CD4-positive, alpha-beta T cell treated with Interleukin-1 beta for 1 hour (primary cell): ENCODE measurements at regions not wholly inside any gene's neighbourhood (a gene's known extent, or its start where the extent isn't known, plus 50 kb on each side); places are given as distances from the start of the nearest gene placed in this dataset.
"Not testable (repeated sequence)": the region's sequence is repeated elsewhere in the genome, so short reads cannot be mapped to it uniquely, and the experiment has no call there.

Experiments
- DNase-seq, 2 donors: peaks; one replicate each; pipeline ENCODE4 v3.0.0-alpha.2; 2020 to 2022

GRCh38 chr18:70553245-70553935, 264.5 kb downstream of the SOCS6 start:
- peak; percentile 3 to 17 for DNase-seq

- no peak for DNase-seq
These were observed 247.7 kb downstream of the SOCS6 start for GRCh38 chr18:70536370-70537062.

DNA sequence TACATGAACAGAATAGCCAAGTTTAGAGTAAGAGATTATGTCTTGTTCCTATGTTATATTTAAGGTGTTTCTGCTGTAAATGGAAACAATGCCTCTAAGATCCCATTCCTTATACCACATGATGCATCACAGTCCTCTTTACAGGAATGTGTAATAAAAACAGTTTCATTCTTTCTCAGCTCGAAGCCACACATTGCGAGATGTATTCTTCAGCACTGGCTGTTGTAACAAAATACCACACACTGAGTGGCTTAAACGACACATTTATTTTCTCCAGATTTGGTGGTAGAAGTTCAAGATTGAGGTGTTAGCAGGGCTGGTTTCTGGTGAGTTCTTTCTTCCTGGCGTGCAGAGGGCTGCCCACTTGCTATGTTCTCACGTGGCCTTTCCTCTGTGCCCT, 246.2 kb downstream of the SOCS6 start:
- no peak for DNase-seq

- not testable (repeated sequence) for DNase-seq
These were observed 236.5 kb downstream of the SOCS6 start for GRCh38 chr18:70525322-70525721.

GRCh38 chr18:70523792-70524182, 234.9 kb downstream of the SOCS6 start:
- DNase-seq = no peak

GRCh38 chr18:70523035-70523791, 234.4 kb downstream of the SOCS6 start:
- no peak for DNase-seq

DNA sequence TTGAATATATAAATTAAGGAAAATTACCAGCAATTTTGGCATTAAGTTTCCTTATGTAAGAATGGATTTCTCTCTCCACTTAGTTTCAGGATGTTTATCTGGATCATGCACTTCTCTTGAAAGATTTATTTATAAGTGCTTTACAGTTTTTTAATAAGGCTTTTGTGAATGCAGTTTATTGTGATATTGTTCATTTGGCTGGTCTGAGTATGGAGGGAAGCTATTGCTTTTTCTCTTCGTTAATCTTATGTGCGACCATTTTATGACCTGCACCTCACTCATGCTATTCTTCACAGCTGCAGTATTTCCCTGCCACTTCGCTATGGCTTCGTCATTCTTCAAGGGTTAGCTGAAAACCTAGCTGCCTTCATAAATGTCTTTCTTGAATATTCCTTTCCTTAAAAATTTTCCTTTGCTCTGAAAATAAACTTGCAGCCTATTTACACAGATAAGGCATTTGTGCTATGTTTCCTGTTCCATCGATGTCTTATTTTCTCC, 233.4 kb downstream of the SOCS6 start:
- DNase-seq = no peak

DNA sequence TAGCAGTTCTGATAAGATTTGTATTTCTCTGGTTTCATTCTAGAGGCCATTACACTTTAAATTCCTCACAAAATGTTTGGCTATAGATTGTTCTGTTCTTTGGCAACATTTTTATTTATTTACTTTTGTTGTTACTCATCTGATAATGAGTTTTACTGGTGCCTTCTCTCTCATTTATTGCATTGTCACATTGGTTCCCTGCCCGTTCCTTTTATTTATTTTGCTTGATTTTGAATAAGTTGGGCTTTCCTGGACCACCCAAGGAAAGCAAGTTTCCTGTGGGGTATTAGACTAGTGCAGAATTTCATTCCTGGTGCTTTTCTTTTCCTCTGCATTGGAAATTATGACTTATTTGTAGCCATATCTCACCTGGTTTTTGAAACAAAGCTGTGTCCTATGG, 232.0 kb downstream of the SOCS6 start:
- no peak for DNase-seq

DNA sequence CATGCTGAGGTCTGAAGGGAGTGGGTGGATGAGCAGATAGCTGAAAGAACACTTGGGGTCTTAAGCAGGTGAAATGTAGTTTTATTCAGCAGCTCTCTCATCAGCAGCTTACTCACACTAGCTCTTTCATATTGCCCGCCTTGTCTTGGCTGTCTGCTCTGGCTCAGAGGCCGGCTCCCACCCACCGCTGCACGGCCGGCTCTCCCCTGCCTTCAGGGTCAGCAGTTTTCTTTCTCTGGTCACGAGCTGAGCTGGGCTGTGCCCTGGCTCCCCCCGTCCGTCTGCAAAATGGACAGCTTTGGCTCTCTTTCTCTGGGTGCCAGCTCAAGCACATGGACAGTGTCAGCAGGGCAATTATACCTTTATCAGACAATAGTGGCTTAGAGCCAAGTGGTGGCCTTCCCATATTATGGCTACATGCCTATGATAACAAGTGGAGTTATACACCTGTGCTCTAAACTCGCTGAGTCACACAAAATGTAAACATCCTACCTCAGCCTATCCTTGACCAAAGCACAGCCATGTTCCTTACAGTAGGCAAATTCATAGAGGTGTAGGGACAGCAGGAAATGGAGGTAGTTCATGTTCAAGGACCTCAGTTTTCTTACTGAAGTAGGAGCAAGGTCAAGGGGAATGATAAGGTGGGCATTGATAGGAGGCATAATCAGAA, 224.8 kb downstream of the SOCS6 start:
- DNase-seq = no peak

- DNase-seq = no peak
These were observed 219.1 kb downstream of the SOCS6 start for GRCh38 chr18:70507970-70508369.

DNA sequence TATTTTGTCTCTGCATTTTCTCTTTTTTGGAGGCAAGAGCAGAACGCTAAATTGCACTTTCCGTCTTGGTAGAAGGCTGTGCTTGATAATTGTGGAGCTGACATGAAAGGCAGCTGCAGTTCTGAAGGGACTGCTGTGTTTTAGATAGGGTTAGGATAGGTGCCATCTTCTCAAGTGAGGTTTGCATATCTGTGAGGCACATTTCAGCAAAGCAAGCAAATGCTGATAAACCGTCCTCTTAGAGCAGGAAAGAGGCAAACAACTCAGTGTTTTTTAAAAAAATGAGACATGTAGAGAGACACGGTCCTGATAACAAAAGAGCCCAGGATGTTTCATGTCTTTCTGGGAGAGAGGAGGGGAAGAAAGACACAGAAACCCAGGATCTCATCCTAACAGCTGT, 217.7 kb downstream of the SOCS6 start:
- no peak for DNase-seq

DNA sequence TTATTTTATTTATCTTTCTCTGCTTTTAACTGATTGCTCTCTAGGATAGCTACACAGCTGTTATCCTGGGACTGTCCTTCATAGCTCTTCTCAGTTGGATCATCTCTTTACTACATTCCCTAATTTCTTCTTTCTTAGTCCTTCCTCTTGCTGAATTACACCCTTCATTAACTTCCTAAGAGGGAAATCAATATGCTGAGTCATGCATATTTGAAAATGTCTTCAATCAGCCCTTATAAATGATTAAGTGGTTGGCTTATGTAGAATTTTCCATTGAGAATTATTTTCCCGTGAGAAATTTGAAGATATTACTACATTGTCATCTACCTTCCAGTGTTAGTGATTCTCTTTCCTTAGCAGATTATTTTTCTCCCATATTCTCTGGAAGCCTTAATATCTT, 214.2 kb downstream of the SOCS6 start:
- no peak for DNase-seq

DNA sequence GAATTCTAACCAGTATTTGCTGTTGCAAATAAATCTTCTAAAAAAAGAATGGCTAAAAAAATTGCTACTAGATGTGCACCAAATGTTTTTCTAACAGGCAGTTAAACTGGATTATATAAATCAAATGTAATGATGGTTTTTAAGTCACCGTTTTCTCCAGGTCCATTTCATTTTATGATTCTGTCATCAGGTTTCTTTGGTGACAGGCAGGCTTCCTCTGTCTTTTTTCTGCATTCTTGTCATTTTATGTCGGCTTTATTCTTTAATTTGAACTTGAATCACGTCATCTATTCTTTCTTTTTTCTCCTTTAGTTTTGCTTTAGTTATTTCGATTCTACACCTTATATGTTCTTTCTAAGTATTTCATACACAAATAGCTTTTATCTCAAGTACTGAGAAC, 212.5 kb downstream of the SOCS6 start:
- DNase-seq = no peak

GRCh38 chr18:70500748-70501147, 211.9 kb downstream of the SOCS6 start:
- DNase-seq = no peak

GRCh38 chr18:70499218-70499691, 210.4 kb downstream of the SOCS6 start:
- DNase-seq = peak in 1 of 2 donors; percentile 19

DNA sequence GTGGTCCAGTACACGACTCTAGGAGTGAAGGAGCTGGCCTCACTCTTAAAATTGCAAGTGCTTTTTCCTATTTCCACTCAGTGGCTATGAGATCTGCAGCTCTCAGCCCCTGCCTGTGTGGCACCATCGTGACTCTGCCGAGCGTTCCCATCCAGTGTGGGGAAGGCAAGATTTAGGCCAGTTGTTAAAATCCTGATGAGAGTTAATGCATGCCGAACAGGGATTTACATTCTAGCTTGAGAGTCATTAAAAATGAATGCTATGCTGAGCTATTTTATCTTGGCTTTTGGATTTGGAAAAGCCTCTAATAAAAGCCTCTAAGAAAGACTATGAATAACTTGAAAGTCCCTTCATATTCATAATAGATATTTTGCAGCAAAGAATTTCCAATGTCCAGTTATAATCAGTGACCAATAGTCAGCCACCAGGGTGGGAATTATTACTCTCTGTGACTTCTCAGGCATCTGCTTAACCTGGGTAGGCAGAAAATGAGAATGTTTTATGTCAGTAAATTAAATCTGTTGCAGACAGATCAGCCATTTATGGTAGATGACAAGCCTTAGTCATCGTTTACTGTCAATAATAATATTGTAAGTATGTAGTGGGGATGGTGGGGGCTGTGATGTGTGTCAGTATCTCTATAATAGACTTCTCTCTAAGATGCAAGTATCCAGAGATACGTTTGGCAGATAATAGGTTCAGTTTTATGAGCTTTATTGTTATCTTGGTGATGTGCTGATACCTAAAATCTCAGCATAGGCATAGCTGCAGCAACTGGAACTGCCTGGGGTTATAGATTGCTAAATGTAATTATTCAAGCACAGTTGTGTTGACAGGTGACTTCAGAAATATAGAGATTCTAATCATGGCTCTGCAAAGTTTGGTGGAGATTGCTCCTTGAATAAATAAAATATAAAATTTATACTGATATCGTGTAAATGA, 207.8 kb downstream of the SOCS6 start:
- no peak for DNase-seq

DNA sequence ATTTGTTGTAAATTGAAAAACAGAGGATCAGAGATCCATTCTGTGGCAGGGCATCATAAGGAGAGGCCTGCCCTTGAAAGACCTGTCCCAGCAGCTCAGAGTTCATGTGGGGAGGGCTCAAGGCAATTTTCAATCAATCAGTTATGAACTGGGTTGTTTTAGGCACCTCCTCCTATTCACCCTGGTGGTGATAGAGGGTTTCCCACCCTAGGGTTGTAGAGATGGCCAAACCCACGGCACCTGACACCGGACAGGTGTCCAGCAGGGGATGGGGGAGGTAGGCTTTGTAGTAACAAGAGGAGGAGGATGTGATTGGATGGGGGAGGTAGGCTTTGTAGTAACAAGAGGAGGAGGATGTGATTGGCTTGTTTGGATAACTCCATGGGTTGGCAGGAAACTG, 205.7 kb downstream of the SOCS6 start:
- no peak for DNase-seq

- no peak for DNase-seq
These were observed 204.6 kb downstream of the SOCS6 start for GRCh38 chr18:70493461-70493860.

- peak; percentile 22 to 43 for DNase-seq
These were observed 203.0 kb downstream of the SOCS6 start for GRCh38 chr18:70491734-70492348.

GRCh38 chr18:70489986-70490933, 201.4 kb downstream of the SOCS6 start:
- DNase-seq = peak; percentile 36 to 41
